Liver (tissue), 7 donors: ENCODE measurements at regions not wholly inside any gene's neighbourhood (a gene's known extent, or its start where the extent isn't known, plus 50 kb on each side); places are given as distances from the start of the nearest gene placed in this dataset.

Source experiments
- DNase-seq: peaks from one replicate; pipeline ENCODE4 v3.0.0-alpha.2; 2017; ENCODE audit warnings: low spot score
- H3K27ac ChIP-seq, 2 donors: one replicate each; pipeline ENCODE4 v1.7.0; 2013; ENCODE audit warnings: inconsistent platforms in 2 of 2, low read length in 2 of 2, control low read depth in 1 of 2, low read depth in 1 of 2, mild to moderate bottlenecking in 1 of 2
- H3K27me3 ChIP-seq, 4 donors: one replicate each; pipeline versions ENCODE4 v1.6.1 to v1.7.0; 2013; ENCODE audit warnings: low read length in 3 of 4, inconsistent platforms in 1 of 4, mild to moderate bottlenecking in 1 of 4, moderate library complexity in 1 of 4; ENCODE audit not compliant: control insufficient read depth in 4 of 4, insufficient read depth in 4 of 4
- H3K36me3 ChIP-seq, 4 donors: one replicate each; pipeline versions ENCODE4 v1.6.1 to v1.7.0; 2013; ENCODE audit warnings: low read length in 3 of 4, mild to moderate bottlenecking in 3 of 4, low read depth in 1 of 4, moderate library complexity in 1 of 4; ENCODE audit not compliant: control insufficient read depth in 4 of 4, insufficient read depth in 3 of 4
- H3K4me1 ChIP-seq, 4 donors: one replicate each; pipeline versions ENCODE4 v1.6.1 to v1.7.0; 2013; ENCODE audit warnings: low read length in 3 of 4, mild to moderate bottlenecking in 3 of 4, moderate library complexity in 1 of 4; ENCODE audit not compliant: control insufficient read depth in 4 of 4, insufficient read depth in 4 of 4
- H3K4me3 ChIP-seq, 3 donors: one replicate each; pipeline versions ENCODE4 v1.6.1 to v1.7.0; 2013; ENCODE audit warnings: low read length in 3 of 3, control low read depth in 1 of 3, low read depth in 1 of 3, mild to moderate bottlenecking in 1 of 3
- H3K9ac ChIP-seq, 2 donors: one replicate each; pipeline ENCODE4 v1.7.0; 2013; ENCODE audit warnings: low read length in 2 of 2, mild to moderate bottlenecking in 2 of 2, moderate library complexity in 2 of 2, control low read depth in 1 of 2, low read depth in 1 of 2
- H3K9me3 ChIP-seq, 4 donors: one replicate each; pipeline versions ENCODE4 v1.6.1 to v1.7.0; 2013; ENCODE audit warnings: low read length in 3 of 4; ENCODE audit not compliant: control insufficient read depth in 4 of 4
- EGR1 ChIP-seq, 2 donors: IDR thresholded peaks; 2 replicates each; pipeline ENCODE4 v1.6.1; 2016 to 2018; ENCODE audit warnings: antibody characterized with exemption in 2 of 2, low read depth in 2 of 2
- FOXA2 ChIP-seq: IDR thresholded peaks from 2 replicates; pipeline ENCODE4 v1.6.1; 2016; ENCODE audit warnings: antibody characterized with exemption
- GABPA ChIP-seq, 2 donors: IDR thresholded peaks in 1 of 2; conservative IDR thresholded peaks in 1 of 2; 2 replicates each; pipeline ENCODE4 v1.6.1; 2016; ENCODE audit warnings: antibody characterized with exemption in 2 of 2, mild to moderate bottlenecking in 1 of 2, moderate library complexity in 1 of 2
- HNF4A ChIP-seq, 2 donors: conservative IDR thresholded peaks; 2 replicates each; pipeline ENCODE4 v1.6.1; 2016; ENCODE audit warnings: antibody characterized with exemption in 2 of 2, mild to moderate bottlenecking in 2 of 2
- HNF4G ChIP-seq: IDR thresholded peaks from 2 replicates; pipeline ENCODE4 v1.6.1; 2016; ENCODE audit warnings: antibody characterized with exemption
- JUND ChIP-seq, 2 donors: IDR thresholded peaks; 2 replicates each; pipeline ENCODE4 v1.6.1; 2016; ENCODE audit warnings: antibody characterized with exemption in 2 of 2
- MAX ChIP-seq: IDR thresholded peaks from 2 replicates; pipeline ENCODE4 v1.6.1; 2016; ENCODE audit warnings: antibody characterized with exemption
- RAD21 ChIP-seq, 2 donors: IDR thresholded peaks; 2 replicates each; pipeline ENCODE4 v1.6.1; 2016; ENCODE audit warnings: antibody characterized with exemption in 2 of 2, mild to moderate bottlenecking in 2 of 2
- REST ChIP-seq: IDR thresholded peaks from 2 replicates; pipeline ENCODE4 v1.6.1; 2016; ENCODE audit warnings: antibody characterized with exemption, mild to moderate bottlenecking
- SP1 ChIP-seq: IDR thresholded peaks from 2 replicates; pipeline ENCODE4 v1.6.1; 2018; ENCODE audit warnings: antibody characterized with exemption, mild to moderate bottlenecking
- TAF1 ChIP-seq: conservative IDR thresholded peaks from 2 replicates; pipeline ENCODE4 v1.6.1; 2016; ENCODE audit warnings: antibody characterized with exemption, mild to moderate bottlenecking
- YY1 ChIP-seq: IDR thresholded peaks from 2 replicates; pipeline ENCODE4 v1.6.1; 2016; ENCODE audit warnings: antibody characterized with exemption, mild to moderate bottlenecking
- ZBTB33 ChIP-seq: IDR thresholded peaks from 2 replicates; pipeline ENCODE4 v1.6.1; 2016; ENCODE audit warnings: antibody characterized with exemption
- WGBS: extraction: QIAGEN DNeasy Blood & Tissue Kit; methylation state at CpG from one replicate; pipeline ENCODE4 v1.1.7; 2013; 5-methylcytosine and 5-hydroxymethylcytosine counted together
- donor health status: healthy.
- donor health status: healthy.
- donor health status: healthy.
- donor health status: healthy.

- TF ChIP-seq RAD21 (IDR thresholded peaks at IDR 0.05) (no peak), EGR1 (IDR thresholded peaks at IDR 0.05; ENCODE audit: low read depth in 2 of 2) (no peak), FOXA2 (no peak)
- no peak overlapping the region for H3K27ac ChIP-seq
- 67% methylated on average over 4 of the region's 4 CpGs for WGBS
- H3K36me3 ChIP-seq = no peaks in the 10 kb centered on the region
- no peak overlapping the region for H3K9ac ChIP-seq
- H3K9me3 ChIP-seq = no peaks in the 10 kb centered on the region
- no peaks in the 10 kb centered on the region for H3K27me3 ChIP-seq
- no peaks in the 10 kb centered on the region for H3K4me1 ChIP-seq
- H3K4me3 ChIP-seq = no peak overlapping the region
- no peak for DNase-seq
These were observed 182.2 kb upstream of the CDH2 start for GRCh38 chr18:28359176-28359575.

- Histone ChIP-seq H3K27me3 (no peaks in the 10 kb centered on the region), H3K36me3 (no peaks in the 10 kb centered on the region), H3K4me3 (no peak overlapping the region), H3K27ac (no peak overlapping the region), H3K9ac (no peak overlapping the region), H3K4me1 (no peaks in the 10 kb centered on the region), H3K9me3 (no peaks in the 10 kb centered on the region)
- WGBS = 74% methylated on average over 6 of the region's 6 CpGs
- no peak for DNase-seq
- no peak for TF ChIP-seq JUND (IDR thresholded peaks at IDR 0.05)
- no peak for TF ChIP-seq YY1
- no peak for TF ChIP-seq SP1
- no peak for TF ChIP-seq EGR1 (IDR thresholded peaks at IDR 0.05; ENCODE audit: low read depth in 2 of 2)
These were observed 181.0 kb upstream of the CDH2 start for GRCh38 chr18:28357766-28358401.

GRCh38 chr18:28350821-28351220, 173.9 kb upstream of the CDH2 start:
- TF ChIP-seq RAD21 (IDR thresholded peaks at IDR 0.05) (no peak), HNF4A (conservative IDR thresholded peaks at IDR 0.05) (no peak), ZBTB33 (no peak), TAF1 (no peak), HNF4G (no peak), EGR1 (IDR thresholded peaks at IDR 0.05; ENCODE audit: low read depth in 2 of 2) (no peak)
- Histone ChIP-seq H3K9ac (no peak overlapping the region), H3K4me1 (no peaks in the 10 kb centered on the region), H3K9me3 (no peaks in the 10 kb centered on the region), H3K27ac (no peak overlapping the region), H3K4me3 (no peak overlapping the region), H3K36me3 (no peaks in the 10 kb centered on the region), H3K27me3 (peaks cover 0 to 3% (median 0%) of the 10 kb centered on the region in 4 donors)
- WGBS = 78% methylated on average over 7 of the region's 7 CpGs
- no peak for DNase-seq

GRCh38 chr18:28342231-28342630, 165.3 kb upstream of the CDH2 start:
- Histone ChIP-seq H3K4me1 (no peaks in the 10 kb centered on the region), H3K27me3 (peaks cover 0 to 5% (median 0%) of the 10 kb centered on the region in 4 donors), H3K4me3 (no peak overlapping the region), H3K27ac (no peak overlapping the region), H3K36me3 (no peaks in the 10 kb centered on the region), H3K9ac (no peak overlapping the region), H3K9me3 (peaks cover 0 to 2% (median 0%) of the 10 kb centered on the region in 4 donors)
- 58% methylated on average over 1 of the region's 1 CpG for WGBS
- DNase-seq = no peak
- TF ChIP-seq TAF1 = no peak
- TF ChIP-seq RAD21 (IDR thresholded peaks at IDR 0.05) = no peak
- TF ChIP-seq SP1 = no peak
- no peak for TF ChIP-seq MAX
- no peak for TF ChIP-seq ZBTB33
- no peak for TF ChIP-seq YY1
- no peak for TF ChIP-seq REST
- TF ChIP-seq EGR1 (IDR thresholded peaks at IDR 0.05; ENCODE audit: low read depth in 2 of 2) = no peak
- no peak for TF ChIP-seq HNF4A (conservative IDR thresholded peaks at IDR 0.05)
- no peak for TF ChIP-seq HNF4G
- no peak for TF ChIP-seq GABPA (IDR thresholded peaks at IDR 0.05 in 1 of 2, conservative IDR thresholded peaks at IDR 0.05 in 1 of 2)
- TF ChIP-seq FOXA2 = no peak
- no peak for TF ChIP-seq JUND (IDR thresholded peaks at IDR 0.05)
